ENCODE measurements at regions not wholly inside any gene's neighbourhood (a gene's known extent, or its start where the extent isn't known, plus 50 kb on each side); places are given as distances from the start of the nearest gene placed in this dataset.

DNA sequence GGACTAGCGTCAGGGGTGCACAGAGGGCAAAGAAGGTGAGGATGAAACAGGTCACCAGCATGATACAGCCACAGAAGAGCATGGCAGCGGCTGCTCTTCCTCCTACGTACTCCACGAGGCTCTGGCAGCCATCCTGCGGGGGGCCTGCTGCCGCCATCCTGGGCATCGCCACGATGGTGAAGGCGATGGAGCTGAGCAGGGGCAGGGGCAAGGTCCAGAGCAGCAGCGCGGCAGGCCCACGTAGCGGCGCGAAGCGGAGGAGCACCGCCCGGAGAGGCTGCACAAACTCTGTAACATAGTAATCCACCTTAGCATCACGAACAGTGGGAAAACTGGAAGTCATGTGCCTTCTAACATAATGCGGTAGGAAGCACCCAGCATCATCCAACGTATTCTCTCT, 491.6 kb downstream of the PYDC2 start:
- TF ChIP-seq CTCF (IDR thresholded peaks at IDR 0.05; ENCODE audit: low read depth, low read length, poor library complexity, severe bottlenecking) (no peak), EZH2phosphoT487 (IDR thresholded peaks at IDR 0.05; ENCODE audit: borderline replicate concordance, low read length) (no peak)

All from DOHH2 (cell line).